GM10266 (cell line): ENCODE measurements at regions not wholly inside any gene's neighbourhood (a gene's known extent, or its start where the extent isn't known, plus 50 kb on each side); places are given as distances from the start of the nearest gene placed in this dataset.

Source experiments
- DNase-seq: peaks from one replicate; pipeline ENCODE4 v3.0.0; 2012; ENCODE audit errors: extremely low spot score
- TF ChIP-seq, protein P1 (sequence below): IDR thresholded peaks from 2 replicates; pipeline ENCODE4 v1.5.1; 2012; ENCODE audit warnings: mild to moderate bottlenecking, low read depth; ENCODE audit not compliant: control insufficient read depth, insufficient read depth; ENCODE audit errors: missing control alignments

DNA sequence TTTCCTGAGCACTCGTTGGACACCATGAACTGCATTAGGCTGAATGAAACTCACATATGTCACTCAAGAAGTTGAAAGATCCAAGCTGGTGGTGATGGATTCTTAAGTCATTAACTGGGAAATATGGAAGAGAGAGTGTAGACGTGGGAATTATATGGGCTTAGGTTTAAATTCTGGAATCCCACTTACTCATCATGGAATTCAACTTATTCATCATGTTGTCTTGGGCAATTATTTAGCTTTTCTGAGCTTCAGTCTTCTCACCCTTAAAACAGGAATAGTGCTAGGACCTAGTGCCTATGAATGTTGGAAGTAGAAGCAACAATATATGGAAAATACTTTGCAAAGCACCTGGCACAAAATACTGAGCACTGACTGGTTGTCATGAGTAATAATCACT, 292.4 kb upstream of the TBX3 start:
- TF ChIP-seq, protein P1, sequence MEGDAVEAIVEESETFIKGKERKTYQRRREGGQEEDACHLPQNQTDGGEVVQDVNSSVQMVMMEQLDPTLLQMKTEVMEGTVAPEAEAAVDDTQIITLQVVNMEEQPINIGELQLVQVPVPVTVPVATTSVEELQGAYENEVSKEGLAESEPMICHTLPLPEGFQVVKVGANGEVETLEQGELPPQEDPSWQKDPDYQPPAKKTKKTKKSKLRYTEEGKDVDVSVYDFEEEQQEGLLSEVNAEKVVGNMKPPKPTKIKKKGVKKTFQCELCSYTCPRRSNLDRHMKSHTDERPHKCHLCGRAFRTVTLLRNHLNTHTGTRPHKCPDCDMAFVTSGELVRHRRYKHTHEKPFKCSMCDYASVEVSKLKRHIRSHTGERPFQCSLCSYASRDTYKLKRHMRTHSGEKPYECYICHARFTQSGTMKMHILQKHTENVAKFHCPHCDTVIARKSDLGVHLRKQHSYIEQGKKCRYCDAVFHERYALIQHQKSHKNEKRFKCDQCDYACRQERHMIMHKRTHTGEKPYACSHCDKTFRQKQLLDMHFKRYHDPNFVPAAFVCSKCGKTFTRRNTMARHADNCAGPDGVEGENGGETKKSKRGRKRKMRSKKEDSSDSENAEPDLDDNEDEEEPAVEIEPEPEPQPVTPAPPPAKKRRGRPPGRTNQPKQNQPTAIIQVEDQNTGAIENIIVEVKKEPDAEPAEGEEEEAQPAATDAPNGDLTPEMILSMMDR = no peak
- DNase-seq = no peak

DNA sequence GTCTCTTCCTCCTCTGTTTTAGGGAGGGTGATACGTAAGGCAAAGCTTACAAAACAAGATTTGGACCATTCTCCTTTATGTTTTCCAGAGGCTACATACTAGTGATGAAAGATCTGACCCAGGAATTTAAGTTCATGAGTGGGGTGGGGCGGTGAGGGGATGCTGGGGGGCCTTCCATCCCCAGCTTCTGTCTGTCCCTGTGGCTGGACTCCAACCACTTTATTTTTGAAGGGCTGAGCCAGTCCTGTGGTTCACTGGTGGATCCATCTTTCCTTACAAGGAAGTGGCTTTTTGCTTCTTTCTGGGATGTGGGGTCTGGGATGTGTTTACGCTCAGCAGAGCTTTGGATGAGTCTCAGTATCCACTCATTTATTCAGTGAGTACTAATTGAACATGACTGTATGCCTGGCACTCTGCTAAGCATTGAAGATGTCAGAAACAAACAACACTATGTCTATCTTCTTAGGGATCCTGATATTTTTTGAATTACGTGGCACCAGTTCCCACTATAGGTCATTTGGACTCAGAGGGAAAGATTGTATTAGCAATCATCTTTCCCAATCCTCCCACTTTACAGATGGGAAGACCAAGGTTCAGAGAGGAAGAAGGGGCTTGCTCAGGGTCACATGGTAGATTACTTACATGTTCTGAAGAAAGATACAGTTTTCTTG, 291.8 kb upstream of the TBX3 start:
- DNase-seq = no peak
- TF ChIP-seq, protein P1 = no peak

- no peak for DNase-seq
- TF ChIP-seq, protein P1 = no peak
Measured at GRCh38 chr12:114974826-114975639, 291.1 kb upstream of the TBX3 start.

DNA sequence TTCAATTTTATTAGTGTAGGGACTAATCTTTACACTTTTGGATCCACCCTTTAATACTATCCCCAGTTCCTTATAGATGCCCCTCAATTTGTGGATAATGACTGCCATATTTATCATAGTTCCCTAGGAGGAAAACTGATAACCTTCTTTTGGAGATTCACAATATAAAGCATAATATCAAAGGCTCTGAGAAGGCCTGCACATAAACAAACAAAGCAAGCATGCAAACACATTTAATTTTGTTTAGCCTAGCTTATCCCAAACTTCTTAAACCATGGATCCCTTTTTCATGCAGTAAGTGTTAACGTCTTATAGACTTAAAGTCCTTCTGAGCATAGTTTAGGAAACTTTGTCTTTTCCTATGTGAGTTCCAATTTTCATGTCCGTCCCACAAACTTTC, 290.4 kb upstream of the TBX3 start:
- DNase-seq = no peak
- TF ChIP-seq, protein P1 = no peak

GRCh38 chr12:114968727-114969126, 284.8 kb upstream of the TBX3 start:
- no peak for DNase-seq
- TF ChIP-seq, protein P1 = no peak

DNA sequence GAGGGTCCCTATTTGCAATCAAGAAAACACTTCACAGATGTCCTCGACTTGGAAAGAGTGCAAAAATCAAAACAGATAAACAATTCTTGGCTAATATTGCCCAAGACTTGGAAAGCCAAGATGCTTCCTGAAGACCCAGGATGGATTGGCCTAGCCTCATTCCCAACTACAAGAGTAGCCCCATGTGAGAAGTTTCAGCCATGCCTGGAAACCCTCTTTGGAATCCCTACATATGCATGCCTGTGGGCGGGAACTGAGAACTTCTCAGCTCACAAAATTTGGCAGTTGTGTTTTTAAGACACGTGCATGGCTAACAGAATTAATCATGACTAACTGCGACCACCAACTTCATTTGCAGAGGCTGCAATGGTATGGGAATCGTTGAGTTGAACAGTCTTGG, 283.2 kb upstream of the TBX3 start:
- TF ChIP-seq, protein P1 = no peak
- DNase-seq = no peak

DNA sequence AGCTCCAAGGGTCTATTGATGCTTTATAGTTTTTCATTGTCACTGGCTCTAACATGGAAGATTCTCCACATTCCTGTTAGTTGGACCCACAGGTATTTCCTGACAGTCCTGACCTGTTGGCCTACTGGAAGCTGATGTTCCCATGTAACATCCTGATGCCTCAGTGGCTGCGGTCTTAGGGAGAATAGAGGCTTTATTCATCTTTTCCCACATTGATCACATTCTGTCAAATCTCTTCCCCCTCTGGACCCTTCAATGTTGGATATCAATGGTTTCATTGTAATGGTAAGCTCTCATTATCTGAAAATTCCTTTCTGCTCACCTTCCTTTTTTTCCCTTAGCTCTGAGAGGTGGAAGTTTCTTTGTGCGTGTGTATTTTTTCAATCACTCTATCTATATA, 280.9 kb upstream of the TBX3 start:
- TF ChIP-seq, protein P1 = no peak
- DNase-seq = no peak
